ENCODE measurements at regions not wholly inside any gene's neighbourhood (a gene's known extent, or its start where the extent isn't known, plus 50 kb on each side); places are given as distances from the start of the nearest gene placed in this dataset.

DNA sequence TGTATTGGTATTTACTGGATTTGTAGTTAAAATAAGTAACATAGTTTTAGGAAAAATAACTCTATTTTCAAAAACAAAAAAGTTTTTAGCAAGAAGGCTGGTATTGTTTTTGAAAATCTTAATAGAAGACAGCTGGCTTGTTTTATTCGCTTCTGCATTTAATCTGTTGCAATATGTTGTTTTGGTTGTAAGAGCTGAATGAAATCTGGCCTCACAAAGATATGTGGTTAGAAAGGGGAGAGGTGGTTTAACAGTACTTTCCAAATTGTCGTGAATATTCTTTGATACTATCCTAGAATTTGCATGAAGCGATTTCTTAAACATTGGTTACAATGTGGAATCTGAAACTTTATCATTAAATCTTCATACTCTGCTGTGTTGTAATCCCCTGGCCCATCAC lies 355.9 kb upstream of the FZD8 start:
- Histone ChIP-seq H2BK5ac (ENCODE audit: low read depth, low read length) (no peak overlapping the region), H3K27ac (ENCODE audit: low read depth, low read length) (no peak overlapping the region), H3K9ac (replicated peaks in 1 of 4; ENCODE audit: extremely low read depth in 1 of 4, low read depth in 3 of 4, low read length in 3 of 4) (no peak overlapping the region), H2BK20ac (ENCODE audit: low read length) (no peak overlapping the region), H3K27me3 (replicated peaks in 1 of 4; ENCODE audit: control insufficient read depth in 3 of 4, extremely low read depth in 1 of 4, insufficient read depth in 3 of 4, low read length in 3 of 4) (no peaks in the 10 kb centered on the region), H3K4me2 (ENCODE audit: insufficient read depth in 1 of 2, low read depth in 2 of 2, low read length in 2 of 2) (no peak overlapping the region), H4K91ac (replicated peaks; ENCODE audit: insufficient read length, low read length) (no peak overlapping the region), H4K8ac (ENCODE audit: extremely low read depth, insufficient read depth, low read length) (no peak overlapping the region), H4K20me1 (replicated peaks in 1 of 2; ENCODE audit: control insufficient read depth in 1 of 2, insufficient read depth in 2 of 2, low read length in 2 of 2) (no peaks in the 10 kb centered on the region), H2AK5ac (ENCODE audit: low read depth, low read length) (no peak overlapping the region), H2AFZ (ENCODE audit: low read length) (no peak overlapping the region), H3K9me3 (ENCODE audit: insufficient read depth in 2 of 2, low read depth in 1 of 2, low read length in 1 of 2) (no peaks in the 10 kb centered on the region), H3K56ac (replicated peaks; ENCODE audit: insufficient read length, low read depth, low read length) (no peak overlapping the region), H3K79me2 (ENCODE audit: control insufficient read depth in 1 of 2, insufficient read depth in 2 of 2, low read length in 2 of 2) (no peaks in the 10 kb centered on the region), H3K4ac (replicated peaks; ENCODE audit: insufficient read length, low read depth, low read length) (no peak overlapping the region), H3K4me3 (ENCODE audit: extremely low read depth in 1 of 4, insufficient read depth in 2 of 4, low read depth in 3 of 4, low read length in 4 of 4) (no peak overlapping the region), H3K4me1 (replicated peaks in 1 of 4; ENCODE audit: control insufficient read depth in 3 of 4, insufficient read depth in 4 of 4, low read length in 3 of 4) (peaks cover 0 to 5% (median 1%) of the 10 kb centered on the region in 4 experiments; a peak in 3 of 7 replicates), H3K36me3 (ENCODE audit: control insufficient read depth in 2 of 4, insufficient read depth in 4 of 4, low read length in 3 of 4) (no peaks in the 10 kb centered on the region), H3K79me1 (ENCODE audit: low read depth, low read length) (no peaks in the 10 kb centered on the region), H2BK15ac (ENCODE audit: low read length) (no peak overlapping the region), H3K14ac (ENCODE audit: insufficient read length) (no peak overlapping the region), H3K23ac (ENCODE audit: insufficient read length) (no peak overlapping the region), H3K18ac (ENCODE audit: extremely low read depth, low read length) (no peak overlapping the region), H2BK120ac (replicated peaks; ENCODE audit: low read depth, low read length) (no peak overlapping the region), H2BK12ac (ENCODE audit: low read depth, low read length) (no peak overlapping the region), H3K23me2 (ENCODE audit: low read depth, low read length) (no peaks in the 10 kb centered on the region), H4K5ac (ENCODE audit: insufficient read length, low read depth, low read length) (no peak overlapping the region)
- FAIRE-seq (no peak), DNase-seq (ENCODE audit: low read depth in 1 of 2, low spot score in 2 of 2) (no peak)
- WGBS, 2 experiments (ENCODE audit: extremely low coverage in 1 of 2, insufficient coverage in 1 of 2, insufficient read length in 1 of 2, insufficient replicate concordance in 2 of 2, low coverage in 1 of 2, low lambda C conversion rate in 2 of 2, missing lambda C conversion rate in 1 of 2), result 95% methylated on average over 3 of the region's 3 CpGs; no CpG with 5 or more reads in 1 of the 2 experiments
- ChIA-PET POLR2A (ENCODE audit: partially characterized antibody) (no interaction called here), CTCF (ENCODE audit: partially characterized antibody) (no interaction called here)
- TF ChIP-seq POU5F1 (IDR thresholded peaks at IDR 0.05; ENCODE audit: low read depth, low read length) (no peak), JUND (IDR thresholded peaks at IDR 0.05; ENCODE audit: low read length) (no peak), NRF1 (IDR thresholded peaks at IDR 0.05; ENCODE audit: low read depth, low read length) (no peak), RNF2 (IDR thresholded peaks at IDR 0.05; ENCODE audit: borderline replicate concordance, low read depth, low read length, missing control alignments, poor library complexity, severe bottlenecking) (no peak), TAF7 (optimal IDR thresholded peaks at IDR 0.05; ENCODE audit: borderline replicate concordance, low read depth, low read length) (no peak)
- TF ChIP-seq, protein P1, sequence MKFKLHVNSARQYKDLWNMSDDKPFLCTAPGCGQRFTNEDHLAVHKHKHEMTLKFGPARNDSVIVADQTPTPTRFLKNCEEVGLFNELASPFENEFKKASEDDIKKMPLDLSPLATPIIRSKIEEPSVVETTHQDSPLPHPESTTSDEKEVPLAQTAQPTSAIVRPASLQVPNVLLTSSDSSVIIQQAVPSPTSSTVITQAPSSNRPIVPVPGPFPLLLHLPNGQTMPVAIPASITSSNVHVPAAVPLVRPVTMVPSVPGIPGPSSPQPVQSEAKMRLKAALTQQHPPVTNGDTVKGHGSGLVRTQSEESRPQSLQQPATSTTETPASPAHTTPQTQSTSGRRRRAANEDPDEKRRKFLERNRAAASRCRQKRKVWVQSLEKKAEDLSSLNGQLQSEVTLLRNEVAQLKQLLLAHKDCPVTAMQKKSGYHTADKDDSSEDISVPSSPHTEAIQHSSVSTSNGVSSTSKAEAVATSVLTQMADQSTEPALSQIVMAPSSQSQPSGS (IDR thresholded peaks at IDR 0.05; ENCODE audit: low read length), result no peak
